Prostate gland (tissue), 2 donors: ENCODE measurements at regions not wholly inside any gene's neighbourhood (a gene's known extent, or its start where the extent isn't known, plus 50 kb on each side); places are given as distances from the start of the nearest gene placed in this dataset.

Source experiments
- CTCF ChIP-seq, 4 experiments: fragments of 200-600 bp in 2 of 4; fragments of 450-650 bp in 2 of 4; sonication (generic) in 2 of 4; IDR thresholded peaks; 1 replicate in 3 of 4; 2 replicates in 1 of 4; pipeline ENCODE4 v1.5.1; 2016 to 2019; ENCODE audit warnings: antibody characterized with exemption in 4 of 4, mild to moderate bottlenecking in 2 of 4, moderate library complexity in 2 of 4
- POLR2AphosphoS5 ChIP-seq: sonication (generic); formaldehyde crosslinking; IDR thresholded peaks from one replicate; pipeline ENCODE4 v1.6.1; 2017; ENCODE audit warnings: antibody characterized with exemption

GRCh38 chr13:85528491-85529217 lies 270.6 kb downstream of the SLITRK6 start:
- no peak for TF ChIP-seq CTCF (IDR thresholded peaks at IDR 0.05)
- no peak for TF ChIP-seq POLR2AphosphoS5
